ENCODE measurements at regions not wholly inside any gene's neighbourhood (a gene's known extent, or its start where the extent isn't known, plus 50 kb on each side); places are given as distances from the start of the nearest gene placed in this dataset.

DNA sequence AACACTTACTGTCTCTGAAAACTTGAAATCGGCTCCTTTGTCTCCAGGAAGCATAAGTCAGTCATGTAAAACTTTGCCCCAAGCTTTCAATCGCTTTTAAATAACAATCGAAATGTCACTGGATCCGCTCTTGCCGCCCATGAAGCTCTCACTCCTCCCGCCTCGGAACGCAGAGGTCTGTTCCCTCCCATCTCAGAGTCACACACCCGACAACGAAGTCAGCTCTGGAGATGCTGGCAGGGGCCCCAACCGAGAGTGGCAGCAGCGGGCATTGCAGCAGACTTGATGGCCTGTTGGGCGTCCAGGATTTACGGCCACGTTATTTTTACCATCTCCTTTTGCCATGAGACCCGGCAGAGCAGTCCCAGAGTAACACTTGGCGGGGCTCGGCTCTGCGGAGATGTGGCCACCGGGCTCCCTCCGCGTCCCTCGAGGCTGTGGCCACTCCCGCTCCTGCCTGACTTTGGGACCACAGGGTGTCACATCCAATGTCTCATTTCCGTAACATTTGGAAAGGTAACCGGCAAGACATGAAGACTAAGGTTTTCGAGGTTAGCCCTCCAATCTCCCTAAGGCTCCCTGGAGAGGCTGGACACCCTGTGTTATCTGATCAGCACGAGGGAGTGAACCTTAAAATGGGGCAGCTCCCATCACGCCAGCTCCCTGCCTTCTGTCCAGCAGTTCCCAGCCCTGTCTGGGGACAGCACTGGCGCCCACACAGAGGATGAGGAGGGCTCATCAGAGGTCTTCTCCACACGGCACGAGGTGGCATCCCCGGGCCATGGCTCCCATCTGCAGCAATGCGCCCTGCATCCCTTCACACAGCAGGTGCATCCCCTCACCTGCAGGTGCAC lies 62.8 kb upstream of the ADGRA1 start:
- H3K36me3 Mint-ChIP-seq (ENCODE audit: low read depth): no peaks in the 10 kb centered on the region
- H3K9me3 Mint-ChIP-seq (ENCODE audit: low read depth): no peaks in the 10 kb centered on the region
- no peak for DNase-seq (ENCODE audit: low spot score)
- TF ChIP-seq, protein P1, sequence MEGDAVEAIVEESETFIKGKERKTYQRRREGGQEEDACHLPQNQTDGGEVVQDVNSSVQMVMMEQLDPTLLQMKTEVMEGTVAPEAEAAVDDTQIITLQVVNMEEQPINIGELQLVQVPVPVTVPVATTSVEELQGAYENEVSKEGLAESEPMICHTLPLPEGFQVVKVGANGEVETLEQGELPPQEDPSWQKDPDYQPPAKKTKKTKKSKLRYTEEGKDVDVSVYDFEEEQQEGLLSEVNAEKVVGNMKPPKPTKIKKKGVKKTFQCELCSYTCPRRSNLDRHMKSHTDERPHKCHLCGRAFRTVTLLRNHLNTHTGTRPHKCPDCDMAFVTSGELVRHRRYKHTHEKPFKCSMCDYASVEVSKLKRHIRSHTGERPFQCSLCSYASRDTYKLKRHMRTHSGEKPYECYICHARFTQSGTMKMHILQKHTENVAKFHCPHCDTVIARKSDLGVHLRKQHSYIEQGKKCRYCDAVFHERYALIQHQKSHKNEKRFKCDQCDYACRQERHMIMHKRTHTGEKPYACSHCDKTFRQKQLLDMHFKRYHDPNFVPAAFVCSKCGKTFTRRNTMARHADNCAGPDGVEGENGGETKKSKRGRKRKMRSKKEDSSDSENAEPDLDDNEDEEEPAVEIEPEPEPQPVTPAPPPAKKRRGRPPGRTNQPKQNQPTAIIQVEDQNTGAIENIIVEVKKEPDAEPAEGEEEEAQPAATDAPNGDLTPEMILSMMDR (IDR thresholded peaks at IDR 0.05): no peak
- H3K4me3 Mint-ChIP-seq (ENCODE audit: unreplicated experiment): no peak overlapping the region
- H3K27ac Mint-ChIP-seq (ENCODE audit: unreplicated experiment): no peak overlapping the region
- H3K27me3 Mint-ChIP-seq (ENCODE audit: low read depth): peaks cover 41% of the 10 kb centered on the region
- no peaks in the 10 kb centered on the region for H3K4me1 Mint-ChIP-seq (ENCODE audit: low read depth)

DNA sequence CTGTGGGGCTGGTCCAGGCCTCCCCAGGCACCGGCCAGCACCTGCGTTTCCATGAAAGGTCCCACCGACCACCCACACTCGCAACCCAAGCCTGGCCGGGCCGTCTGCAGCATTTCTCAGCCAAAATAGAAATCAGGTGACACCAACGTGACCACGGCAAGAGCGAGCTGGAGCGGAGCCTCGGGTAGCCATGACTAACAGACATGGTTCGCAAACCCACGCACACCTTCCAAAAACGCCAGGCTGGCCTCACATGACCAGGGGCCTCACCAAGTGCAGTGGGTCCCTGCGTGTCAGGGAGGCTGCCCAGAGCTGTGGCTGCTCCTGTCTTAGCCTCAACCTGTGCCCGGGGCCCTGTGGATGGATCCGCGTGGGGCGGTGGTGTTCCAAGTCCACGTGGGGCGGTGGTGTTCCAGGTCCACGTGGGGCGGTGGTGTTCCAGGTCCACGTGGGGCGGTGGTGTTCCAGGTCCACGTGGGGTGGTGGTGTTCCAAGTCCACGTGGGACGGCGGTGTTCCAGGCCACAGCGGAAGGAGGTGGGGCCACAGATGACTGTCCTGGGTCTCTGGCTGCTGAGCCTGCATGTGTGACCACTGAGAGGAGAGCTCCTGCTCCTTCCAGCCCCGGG lies 64.4 kb upstream of the ADGRA1 start:
- TF ChIP-seq, protein P1 (IDR thresholded peaks at IDR 0.05): no peak
- H3K36me3 Mint-ChIP-seq (ENCODE audit: low read depth): no peaks in the 10 kb centered on the region
- DNase-seq (ENCODE audit: low spot score): no peak
- H3K27me3 Mint-ChIP-seq (ENCODE audit: low read depth): peaks cover 41% of the 10 kb centered on the region
- no peak overlapping the region for H3K27ac Mint-ChIP-seq (ENCODE audit: unreplicated experiment)
- H3K4me3 Mint-ChIP-seq (ENCODE audit: unreplicated experiment): no peak overlapping the region
- no peaks in the 10 kb centered on the region for H3K9me3 Mint-ChIP-seq (ENCODE audit: low read depth)
- H3K4me1 Mint-ChIP-seq (ENCODE audit: low read depth): no peaks in the 10 kb centered on the region

DNA sequence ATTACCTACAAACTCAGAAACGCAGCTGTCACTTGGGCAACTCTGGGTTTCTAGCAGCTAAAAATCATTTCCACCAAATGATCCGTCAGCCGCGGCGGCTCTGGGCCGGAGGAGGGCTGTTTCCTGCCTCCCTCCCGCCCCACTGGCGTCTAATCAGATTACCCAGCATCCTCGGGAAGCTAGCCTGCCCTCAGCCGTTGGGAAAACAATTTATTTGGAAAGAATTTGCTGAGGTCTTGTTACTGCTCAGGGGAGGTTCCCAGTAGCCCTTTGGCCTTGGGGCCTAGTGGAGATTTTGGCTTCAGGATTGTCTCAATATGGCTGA lies 65.0 kb upstream of the ADGRA1 start:
- no peak for DNase-seq (ENCODE audit: low spot score)
- Mint-ChIP-seq H3K4me3 (ENCODE audit: unreplicated experiment) (no peak overlapping the region), H3K9me3 (ENCODE audit: low read depth) (no peaks in the 10 kb centered on the region), H3K27ac (ENCODE audit: unreplicated experiment) (no peak overlapping the region), H3K36me3 (ENCODE audit: low read depth) (no peaks in the 10 kb centered on the region), H3K27me3 (ENCODE audit: low read depth) (peaks cover 39% of the 10 kb centered on the region), H3K4me1 (ENCODE audit: low read depth) (no peaks in the 10 kb centered on the region)
- TF ChIP-seq, protein P1 (IDR thresholded peaks at IDR 0.05): no peak

- H3K36me3 Mint-ChIP-seq (ENCODE audit: low read depth): no peaks in the 10 kb centered on the region
- no peak overlapping the region for H3K4me3 Mint-ChIP-seq (ENCODE audit: unreplicated experiment)
- H3K9me3 Mint-ChIP-seq (ENCODE audit: low read depth): no peaks in the 10 kb centered on the region
- DNase-seq (ENCODE audit: low spot score): no peak
- H3K27ac Mint-ChIP-seq (ENCODE audit: unreplicated experiment): no peak overlapping the region
- H3K27me3 Mint-ChIP-seq (ENCODE audit: low read depth): peaks cover 35% of the 10 kb centered on the region
- H3K4me1 Mint-ChIP-seq (ENCODE audit: low read depth): no peaks in the 10 kb centered on the region
- TF ChIP-seq, protein P1 (IDR thresholded peaks at IDR 0.05): no peak
These were observed 65.6 kb upstream of the ADGRA1 start for GRCh38 chr10:133021963-133022775.
